Fibroblast of mammary gland (primary cell): ENCODE measurements at regions not wholly inside any gene's neighbourhood (a gene's known extent, or its start where the extent isn't known, plus 50 kb on each side); places are given as distances from the start of the nearest gene placed in this dataset.

Experiments used
- DNase-seq: peaks from one replicate; pipeline ENCODE4 v3.0.0-alpha.2; 2010; ENCODE audit warnings: low read depth
- H3K4me3 ChIP-seq: 2 replicates; pipeline ENCODE4 v1.5.1; 2011; ENCODE audit warnings: low read depth, mild to moderate bottlenecking, low read length, moderate library complexity; ENCODE audit not compliant: control insufficient read depth
- CTCF ChIP-seq: conservative IDR thresholded peaks from 2 replicates; pipeline ENCODE4 v1.5.1; 2011; ENCODE audit warnings: low read depth, low read length, inconsistent platforms; ENCODE audit not compliant: control insufficient read depth, insufficient read depth

DNA sequence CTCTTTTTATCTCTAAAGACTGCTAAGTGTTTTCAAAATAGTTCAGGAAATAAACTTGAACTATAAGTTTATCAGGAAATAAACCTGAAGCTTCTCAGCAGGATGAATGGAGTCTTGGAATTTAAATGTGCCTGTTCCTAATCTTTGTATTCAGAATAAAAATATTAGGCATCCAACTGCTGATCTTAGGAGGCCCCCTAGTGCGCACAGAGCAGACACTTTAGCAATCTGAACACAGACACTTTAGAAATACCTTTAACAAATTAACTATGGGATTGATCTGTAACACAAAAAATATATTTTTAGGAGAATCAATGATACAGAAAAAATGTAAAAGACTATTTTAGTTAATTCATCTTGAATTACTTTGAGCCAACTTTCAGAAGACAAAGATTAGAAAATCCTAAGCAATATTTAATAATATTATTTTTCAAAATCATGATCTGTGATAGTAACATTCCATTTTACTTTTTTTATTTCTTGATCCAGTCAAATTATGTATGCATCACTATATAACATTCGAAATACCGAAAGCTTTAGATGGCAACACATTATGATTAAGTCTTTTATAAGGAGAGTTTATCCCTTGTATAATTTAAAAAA lies 80.9 kb downstream of the SLC41A2 start:
- DNase-seq, result peak; percentile 58

GRCh38 chr12:104873374-104873773 lies 84.7 kb downstream of the SLC41A2 start:
- H3K4me3 ChIP-seq, result no peak overlapping the region
- TF ChIP-seq CTCF, result no peak
- DNase-seq, result peak; percentile 13

More for the DNA sequence above, 80.9 kb downstream of the SLC41A2 start:
- peak; percentile 80 for TF ChIP-seq CTCF
- no peak overlapping the region for H3K4me3 ChIP-seq

DNA sequence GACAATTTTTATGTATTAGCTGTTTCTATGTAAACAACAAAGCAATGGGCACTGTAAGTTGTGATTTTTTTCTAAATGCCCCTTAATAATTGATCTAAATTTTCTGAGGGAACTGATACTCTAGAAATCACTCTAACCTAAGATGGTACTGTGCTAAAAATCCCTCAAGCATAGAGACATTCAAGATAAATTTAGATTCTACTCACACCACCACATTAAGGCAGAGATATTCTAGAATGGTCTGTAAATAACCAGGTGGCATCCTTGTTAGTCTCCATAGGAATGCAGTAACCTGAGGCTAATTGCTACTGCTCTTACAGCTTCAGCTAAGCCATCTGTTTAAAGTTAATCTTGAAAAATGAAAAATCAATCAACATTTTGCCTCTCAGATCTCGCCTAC lies 87.3 kb downstream of the SLC41A2 start:
- DNase-seq, result no peak
- TF ChIP-seq CTCF, result no peak
- no peak overlapping the region for H3K4me3 ChIP-seq

DNA sequence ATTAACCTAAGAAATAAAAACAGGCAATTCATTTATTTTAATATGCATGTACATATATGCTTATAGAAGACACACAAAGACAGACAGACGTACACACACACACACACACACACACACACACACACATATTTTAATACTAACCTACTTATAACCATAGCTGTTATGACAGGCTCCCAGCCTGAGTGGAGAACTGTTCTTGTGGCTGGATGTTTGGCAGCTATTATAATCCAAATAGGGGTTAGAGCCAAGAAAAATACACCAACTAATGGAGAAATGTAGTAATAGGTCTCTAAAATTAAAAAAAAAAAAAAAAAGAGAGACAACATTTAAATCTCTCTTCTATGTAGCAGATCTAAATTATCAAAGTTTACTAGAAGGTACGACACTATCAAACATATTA lies 91.8 kb downstream of the SLC41A2 start:
- H3K4me3 ChIP-seq, result no peak overlapping the region
- peak; percentile 81 for DNase-seq
- TF ChIP-seq CTCF, result no peak

- no peak for TF ChIP-seq CTCF
- no peak overlapping the region for H3K4me3 ChIP-seq
- no peak for DNase-seq
Measured at GRCh38 chr12:104865080-104865479, 93.0 kb downstream of the SLC41A2 start.

- TF ChIP-seq CTCF, result no peak
- DNase-seq, result no peak
Measured at GRCh38 chr12:104864668-104865067, 93.4 kb downstream of the SLC41A2 start.

More at GRCh38 chr12:104864668-104865067, 93.4 kb downstream of the SLC41A2 start:
- H3K4me3 ChIP-seq, result no peak overlapping the region
